ENCODE measurements at regions not wholly inside any gene's neighbourhood (a gene's known extent, or its start where the extent isn't known, plus 50 kb on each side); places are given as distances from the start of the nearest gene placed in this dataset.

DNA sequence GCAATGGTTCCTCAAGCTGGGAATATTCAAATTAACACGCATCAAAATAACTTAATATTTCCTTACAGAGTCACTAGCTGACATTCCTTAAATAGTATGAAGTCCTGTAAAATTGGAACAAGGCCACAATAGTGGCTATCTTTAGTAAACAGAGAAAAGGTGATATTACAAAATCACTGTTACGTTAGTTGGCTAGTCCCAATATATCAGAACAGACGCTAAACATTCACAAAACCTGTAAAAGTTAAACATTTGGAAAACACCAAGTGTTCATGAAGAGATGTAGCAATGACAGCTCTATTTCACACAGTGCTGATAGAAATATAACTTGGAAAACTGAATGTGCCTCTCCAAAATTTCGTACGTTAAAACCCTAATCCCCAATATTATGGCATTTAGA lies 61.0 kb upstream of the FAM47C start:
- no peak for DNase-seq

DNA sequence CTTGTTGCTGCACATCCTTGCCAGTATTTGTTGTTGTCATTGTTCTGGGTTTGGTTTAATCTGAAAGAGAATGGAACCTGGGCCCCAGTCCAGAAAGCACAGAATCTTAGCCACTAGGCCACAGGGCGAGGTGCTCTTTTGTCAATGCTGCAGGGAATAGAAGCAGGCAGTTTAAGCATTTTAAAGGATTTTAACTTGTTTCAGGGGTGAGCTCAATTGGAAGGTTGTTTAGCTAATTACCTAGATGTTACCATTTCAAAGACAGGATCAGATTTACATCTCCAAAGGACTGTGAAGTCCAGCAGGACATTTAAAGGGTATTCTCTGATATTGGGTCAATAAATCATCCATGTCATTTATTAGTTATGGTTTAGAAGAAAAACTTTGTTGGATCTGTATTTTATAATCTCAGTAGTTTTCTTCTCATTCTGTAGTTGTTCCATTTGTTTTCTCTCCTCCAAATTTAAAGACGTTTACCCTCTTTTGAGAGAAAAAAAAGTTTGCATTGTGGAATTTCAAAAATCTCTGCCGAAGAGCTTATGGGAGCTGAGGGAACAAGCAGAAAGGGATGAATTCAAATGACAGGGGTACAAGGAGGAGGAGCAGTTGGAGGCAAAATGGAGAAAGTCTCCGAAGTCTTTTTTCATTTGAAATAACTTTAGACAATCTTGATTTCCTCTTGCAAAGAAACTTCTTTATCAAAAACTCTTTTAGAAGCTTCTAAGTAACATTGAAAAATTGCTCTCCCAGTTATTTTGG lies 57.5 kb upstream of the FAM47C start:
- DNase-seq: no peak

DNA sequence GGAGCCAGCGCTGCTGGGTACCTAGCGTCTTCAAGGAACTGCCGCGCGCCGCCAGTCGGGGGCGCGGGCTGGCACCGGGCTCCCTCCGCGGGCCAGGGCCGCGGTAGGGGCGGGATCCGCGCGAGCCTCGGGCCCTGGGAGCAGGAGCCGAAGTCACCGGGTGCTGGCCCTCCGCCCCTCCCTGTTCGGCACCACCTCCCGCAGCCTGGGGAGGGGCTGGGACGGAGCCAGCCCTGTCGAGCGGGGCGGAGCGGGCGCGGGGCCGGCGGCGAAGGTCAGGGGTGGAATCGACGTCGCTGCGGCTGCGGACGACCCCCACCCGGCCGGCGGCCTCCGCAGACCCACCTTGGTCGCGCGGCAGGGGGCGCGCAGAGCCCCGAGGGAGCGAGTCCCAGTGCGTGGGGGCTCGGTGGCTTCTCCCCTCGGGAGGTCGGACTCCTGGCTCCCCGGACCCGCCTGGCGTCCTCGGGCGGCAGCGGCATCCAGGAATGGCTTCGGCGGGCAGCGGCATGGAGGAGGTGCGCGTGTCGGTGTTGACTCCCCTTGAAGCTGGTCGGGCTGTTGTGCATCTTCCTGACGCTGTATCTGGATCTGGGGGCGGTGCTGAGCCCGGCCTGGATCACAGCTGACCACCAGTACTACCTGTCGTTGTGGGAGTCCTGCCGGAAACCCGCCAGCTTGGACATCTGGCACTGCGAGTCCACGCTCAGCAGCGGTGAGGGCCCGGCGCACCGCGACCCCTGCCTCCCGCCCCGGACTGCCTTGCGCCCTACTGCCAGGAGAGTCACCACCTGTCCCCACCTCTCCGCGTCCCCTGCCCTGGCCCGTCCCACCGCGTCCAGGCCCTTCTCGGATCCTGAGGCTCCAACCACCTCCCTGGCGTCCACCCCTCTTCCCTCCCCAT lies 50.5 kb upstream of the FAM47C start:
- DNase-seq: no peak
